ENCODE measurements at regions not wholly inside any gene's neighbourhood (a gene's known extent, or its start where the extent isn't known, plus 50 kb on each side); places are given as distances from the start of the nearest gene placed in this dataset.
A peak's percentile ranks its signal among the peaks of the same experiment; 100 is the strongest.

DNA sequence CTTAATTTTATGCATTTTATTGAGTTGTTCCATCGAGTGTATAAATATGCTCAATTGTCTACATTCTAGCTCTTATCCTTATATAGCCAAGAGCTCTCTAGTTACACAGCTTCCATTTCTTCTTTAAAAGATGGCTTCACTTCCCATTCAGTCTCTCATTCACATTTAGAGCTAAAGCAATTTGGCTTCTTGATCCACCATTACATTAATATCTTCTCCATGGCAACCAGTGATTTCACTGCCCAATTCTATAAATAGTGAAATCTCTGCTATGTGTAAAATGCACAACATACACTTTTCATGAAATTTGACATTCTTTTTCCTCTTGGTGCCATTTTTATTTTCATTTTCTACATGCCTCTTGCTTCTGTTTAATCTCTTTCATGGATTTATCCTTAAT, 696.9 kb upstream of the ATXN8OS start:
- no peak for FAIRE-seq

DNA sequence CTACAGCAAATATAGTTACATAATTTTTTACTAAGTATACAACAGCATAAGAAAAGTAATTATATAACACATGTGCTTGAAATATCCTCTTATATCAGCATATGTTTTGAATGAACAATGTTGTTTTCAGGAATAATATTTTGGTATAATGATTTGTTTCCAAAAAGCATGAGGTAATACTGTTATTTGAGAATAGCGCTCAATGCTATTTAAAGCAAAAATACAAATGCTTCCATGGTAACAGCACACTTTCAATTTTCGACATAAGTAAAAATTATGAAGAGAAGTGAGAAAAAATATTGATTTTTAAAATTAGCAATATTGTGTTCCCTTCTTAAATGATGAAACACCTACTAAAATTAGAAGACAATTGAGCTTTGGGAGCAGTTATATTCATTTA, 715.9 kb upstream of the ATXN8OS start:
- FAIRE-seq, result no peak

GRCh38 chr13:69389899-69390298, 717.7 kb upstream of the ATXN8OS start:
- FAIRE-seq, result no peak

DNA sequence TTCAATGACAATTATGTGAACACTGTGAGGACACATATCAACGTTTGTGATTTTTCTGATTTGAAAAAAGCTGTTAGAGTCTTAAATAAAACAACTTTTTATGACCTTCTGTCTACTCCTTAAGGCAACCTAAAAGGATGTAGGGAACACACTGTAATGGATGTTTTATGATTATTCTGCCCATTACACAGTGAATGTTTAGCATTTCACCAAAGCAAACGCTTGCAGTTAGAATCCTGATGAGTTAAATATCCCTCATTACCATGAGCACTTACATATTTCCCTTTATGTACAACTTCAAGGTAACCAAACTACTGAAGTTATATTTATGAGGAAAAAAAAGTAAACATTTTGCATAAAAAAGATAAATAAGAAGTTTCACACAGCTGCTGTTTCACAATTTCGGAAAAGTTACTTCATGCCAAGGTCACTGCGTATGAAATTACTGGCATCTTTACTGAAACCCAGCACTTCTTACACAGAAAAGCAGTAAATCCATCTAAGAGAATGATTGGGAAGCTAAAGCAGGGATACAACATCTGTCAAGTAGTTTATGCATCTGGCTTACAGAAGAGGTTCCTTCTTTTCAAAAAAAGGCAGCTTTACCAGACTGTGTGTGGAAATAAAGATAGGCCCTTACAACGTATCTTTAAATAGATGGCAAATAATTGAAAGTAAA, 733.7 kb upstream of the ATXN8OS start:
- FAIRE-seq, result no peak

DNA sequence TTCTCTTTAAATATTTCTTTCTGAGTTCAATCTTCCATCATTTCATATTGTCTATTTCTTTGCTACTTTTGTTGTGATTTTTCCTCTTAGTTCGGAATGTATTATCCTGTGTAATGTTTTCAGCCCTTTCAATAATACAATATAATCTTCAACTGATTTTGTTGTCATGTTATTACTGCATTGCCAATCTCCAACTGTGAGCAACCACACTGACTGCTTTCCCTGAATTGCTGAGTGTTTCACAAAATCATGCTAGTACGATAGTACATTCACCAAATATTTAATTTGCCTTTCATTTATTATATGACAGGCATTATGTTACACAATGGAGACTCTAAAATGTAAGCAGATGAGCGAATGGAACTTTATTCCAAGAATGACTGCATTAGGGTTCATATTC, 744.3 kb upstream of the ATXN8OS start:
- no peak for FAIRE-seq

- no peak for FAIRE-seq
Observed at GRCh38 chr13:69331245-69331644, 776.4 kb upstream of the ATXN8OS start.

GRCh38 chr13:69324090-69324886, 783.3 kb upstream of the ATXN8OS start:
- peak; percentile 55 for FAIRE-seq

GRCh38 chr13:69319656-69320055, 788.0 kb upstream of the ATXN8OS start:
- no peak for FAIRE-seq

DNA sequence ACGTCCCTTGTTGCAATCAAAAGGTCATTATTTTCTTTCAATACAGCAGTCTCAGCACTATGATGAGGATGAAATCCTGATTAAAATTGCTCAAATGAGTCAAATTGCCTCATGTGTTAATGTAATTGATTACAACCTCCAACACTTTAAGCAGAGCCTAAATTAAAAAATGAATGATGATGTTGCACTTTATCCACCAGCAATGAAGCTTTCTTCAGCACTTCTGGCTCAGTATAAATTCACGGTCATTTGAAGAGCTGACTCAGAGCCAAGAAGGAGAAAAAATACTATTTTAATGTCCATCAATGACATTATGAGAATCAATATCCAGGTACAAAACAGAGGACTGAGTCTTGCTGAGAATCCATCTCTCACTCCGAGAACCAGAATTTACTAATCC, 792.6 kb upstream of the ATXN8OS start:
- FAIRE-seq, result no peak

DNA sequence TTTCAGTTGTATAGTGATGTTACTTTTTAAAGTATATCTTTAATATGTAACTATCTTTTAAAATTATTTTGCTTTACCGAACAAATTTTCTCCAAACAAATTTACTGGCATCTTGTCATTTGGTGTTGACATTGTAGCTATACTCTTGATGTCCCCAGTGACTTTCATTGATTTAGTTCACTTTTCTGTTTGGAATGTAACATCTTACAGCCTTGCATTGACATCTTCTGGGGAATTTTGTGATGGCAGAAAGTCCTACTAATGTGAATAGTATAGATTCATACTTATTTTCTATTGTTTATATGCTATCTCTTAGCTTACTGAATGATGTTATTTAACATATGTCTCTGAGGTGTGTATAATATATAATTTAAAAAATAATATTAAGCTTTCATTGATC, 800.9 kb upstream of the ATXN8OS start:
- FAIRE-seq, result no peak

DNA sequence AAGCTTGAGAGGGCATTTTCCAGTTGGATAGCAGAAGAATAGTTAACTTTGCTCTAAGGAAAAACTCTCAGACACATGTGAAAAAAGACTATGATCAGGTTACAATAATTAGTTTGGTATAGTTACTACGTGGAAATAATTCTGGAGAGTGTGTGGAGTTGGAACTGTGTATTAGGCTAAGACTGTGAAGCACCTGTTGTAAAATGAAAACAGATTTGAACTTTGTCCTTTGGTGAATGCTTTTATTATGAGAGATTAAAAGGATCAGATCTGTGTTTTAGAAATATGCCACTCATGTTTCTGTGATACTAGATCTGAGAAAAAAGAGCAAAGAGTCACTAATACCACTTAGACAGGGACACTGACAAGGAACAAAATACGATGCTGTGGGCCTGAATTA, 807.5 kb upstream of the ATXN8OS start:
- FAIRE-seq, result no peak

- no peak for FAIRE-seq
Observed at GRCh38 chr13:69296130-69296529, 811.5 kb upstream of the ATXN8OS start.

- no peak for FAIRE-seq
Observed at GRCh38 chr13:69292789-69293425, 814.7 kb upstream of the ATXN8OS start.

DNA sequence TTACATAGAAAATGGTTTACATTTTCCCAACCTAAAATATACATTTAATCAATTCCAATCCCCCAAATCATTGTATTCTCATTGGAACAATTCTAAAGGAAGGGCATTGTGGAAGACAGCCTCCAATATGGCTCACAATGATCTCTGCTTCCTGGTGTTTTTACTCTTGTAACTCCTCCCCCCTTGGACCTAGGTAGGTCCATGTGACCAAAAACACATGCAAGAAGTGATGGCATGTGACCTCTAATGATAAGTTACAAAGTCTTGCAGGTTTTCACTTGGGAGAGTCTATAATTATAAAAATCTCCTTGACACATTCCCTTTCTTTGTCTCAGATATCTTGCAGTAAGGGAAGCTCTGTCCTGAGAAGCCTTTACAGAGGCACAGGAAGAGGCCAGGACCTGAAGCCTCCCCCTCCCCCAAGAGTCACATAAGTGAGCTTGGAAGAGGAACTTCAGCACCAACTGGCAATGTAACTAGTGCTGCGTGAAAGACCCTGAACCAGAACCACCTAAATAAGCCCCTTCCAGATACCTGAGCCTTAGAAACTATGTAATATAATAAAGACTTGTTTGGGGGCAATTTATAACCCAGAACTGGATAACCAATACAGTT, 816.2 kb upstream of the ATXN8OS start:
- FAIRE-seq, result no peak

DNA sequence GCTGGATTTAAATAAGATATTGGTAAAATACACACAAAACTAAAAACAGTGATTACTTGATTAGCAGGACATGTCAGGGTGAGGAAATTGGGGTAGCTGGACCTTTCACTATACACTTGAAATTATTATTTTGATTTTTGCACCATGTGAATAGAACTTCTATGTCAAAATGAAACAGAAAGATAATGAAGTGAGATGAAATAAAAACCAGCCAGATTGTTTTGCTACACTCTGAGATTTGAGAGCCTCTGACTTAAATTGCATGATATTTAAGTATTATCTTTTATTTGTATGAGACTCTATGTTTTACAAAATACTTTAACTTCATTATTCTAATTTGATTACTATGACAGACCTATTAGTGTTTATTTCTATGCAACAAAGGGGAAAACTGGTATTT, 819.6 kb upstream of the ATXN8OS start:
- FAIRE-seq, result no peak

DNA sequence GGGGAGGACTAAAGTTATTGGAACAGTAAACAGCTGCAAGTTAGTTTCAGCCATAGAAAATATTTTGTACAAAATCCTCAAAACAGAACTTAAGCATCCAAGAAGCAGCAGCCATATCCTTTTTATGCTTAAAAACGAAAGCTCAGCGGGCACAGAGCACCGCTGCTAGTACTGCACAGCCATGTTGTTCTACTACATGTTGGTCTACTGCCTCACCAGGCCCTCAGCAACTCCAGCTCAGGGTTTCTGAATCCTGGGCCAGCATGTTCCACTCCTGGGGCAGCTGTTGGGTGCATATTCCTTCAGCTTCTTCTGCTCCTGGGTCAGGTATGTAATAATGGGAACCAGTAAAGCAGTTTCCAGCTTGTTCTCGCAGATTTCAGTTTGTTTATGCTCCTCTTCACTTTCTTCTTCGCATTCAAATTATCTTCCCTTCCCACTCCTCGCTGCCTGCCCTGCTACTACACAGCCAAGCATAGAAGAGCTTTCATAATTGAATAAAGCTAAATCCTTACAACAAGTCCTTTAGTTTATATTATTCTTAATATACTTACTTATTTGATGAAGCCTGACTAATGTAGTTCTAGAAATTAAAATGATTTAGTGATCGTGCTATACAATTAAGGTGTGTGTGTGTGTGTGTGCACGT, 820.5 kb upstream of the ATXN8OS start:
- no peak for FAIRE-seq

DNA sequence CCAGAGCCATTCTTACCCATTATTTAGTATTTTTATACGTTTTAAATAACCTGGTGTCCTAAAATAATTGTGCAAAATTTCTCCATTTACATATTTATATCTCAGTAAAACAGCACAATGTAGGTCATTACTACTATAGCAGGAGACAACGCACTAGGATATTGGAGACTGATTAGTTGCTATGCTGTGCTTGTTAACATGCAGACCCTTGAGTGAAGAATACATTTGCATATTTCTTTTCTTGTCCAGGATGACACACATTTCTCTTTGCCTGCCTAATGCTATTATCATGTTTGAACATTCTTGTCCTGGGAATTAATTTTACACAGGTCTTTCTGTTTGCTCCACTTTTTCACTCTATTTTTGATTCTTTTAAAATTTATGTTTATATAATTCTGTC, 823.8 kb upstream of the ATXN8OS start:
- no peak for FAIRE-seq

GRCh38 chr13:69283301-69283700, 824.3 kb upstream of the ATXN8OS start:
- FAIRE-seq, result no peak

GRCh38 chr13:69280399-69280798, 827.2 kb upstream of the ATXN8OS start:
- FAIRE-seq, result no peak

DNA sequence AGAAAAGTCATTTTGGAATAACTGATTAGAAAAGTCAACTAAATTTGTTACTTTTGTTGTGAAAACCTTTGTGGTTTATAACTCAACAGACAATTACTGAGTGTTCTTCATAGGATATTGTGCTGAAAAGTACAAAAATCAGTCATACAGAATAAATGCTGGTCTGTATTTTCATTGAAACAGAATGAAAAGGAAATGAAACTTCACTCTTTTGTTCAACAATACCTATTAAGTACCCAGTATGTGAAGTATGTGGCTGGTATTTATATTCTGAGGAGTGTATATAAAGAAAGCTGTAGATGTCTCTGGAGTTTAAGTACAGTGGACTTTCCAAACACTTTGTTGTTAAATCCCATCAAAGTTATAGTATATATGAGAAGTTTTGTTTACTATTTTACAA, 828.4 kb upstream of the ATXN8OS start:
- FAIRE-seq, result no peak

DNA sequence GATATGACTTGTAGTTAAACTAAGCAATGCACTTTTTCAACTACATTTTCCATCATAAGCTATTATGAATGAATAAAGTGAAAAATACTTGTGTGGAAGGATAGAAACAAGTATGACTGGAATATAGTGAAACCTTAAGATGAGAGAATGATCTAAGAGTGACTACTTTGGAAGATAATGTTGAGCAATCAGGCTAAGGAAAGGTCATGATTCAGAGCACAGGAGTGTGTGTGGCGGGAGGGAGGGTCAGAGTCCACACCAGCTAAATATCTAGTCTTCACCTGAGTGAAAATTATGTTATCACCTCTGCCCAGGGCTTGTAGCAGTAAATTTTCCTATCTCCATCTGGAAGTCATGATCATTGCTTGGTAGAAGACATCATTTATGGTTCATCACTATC, 833.4 kb upstream of the ATXN8OS start:
- FAIRE-seq, result no peak

DNA sequence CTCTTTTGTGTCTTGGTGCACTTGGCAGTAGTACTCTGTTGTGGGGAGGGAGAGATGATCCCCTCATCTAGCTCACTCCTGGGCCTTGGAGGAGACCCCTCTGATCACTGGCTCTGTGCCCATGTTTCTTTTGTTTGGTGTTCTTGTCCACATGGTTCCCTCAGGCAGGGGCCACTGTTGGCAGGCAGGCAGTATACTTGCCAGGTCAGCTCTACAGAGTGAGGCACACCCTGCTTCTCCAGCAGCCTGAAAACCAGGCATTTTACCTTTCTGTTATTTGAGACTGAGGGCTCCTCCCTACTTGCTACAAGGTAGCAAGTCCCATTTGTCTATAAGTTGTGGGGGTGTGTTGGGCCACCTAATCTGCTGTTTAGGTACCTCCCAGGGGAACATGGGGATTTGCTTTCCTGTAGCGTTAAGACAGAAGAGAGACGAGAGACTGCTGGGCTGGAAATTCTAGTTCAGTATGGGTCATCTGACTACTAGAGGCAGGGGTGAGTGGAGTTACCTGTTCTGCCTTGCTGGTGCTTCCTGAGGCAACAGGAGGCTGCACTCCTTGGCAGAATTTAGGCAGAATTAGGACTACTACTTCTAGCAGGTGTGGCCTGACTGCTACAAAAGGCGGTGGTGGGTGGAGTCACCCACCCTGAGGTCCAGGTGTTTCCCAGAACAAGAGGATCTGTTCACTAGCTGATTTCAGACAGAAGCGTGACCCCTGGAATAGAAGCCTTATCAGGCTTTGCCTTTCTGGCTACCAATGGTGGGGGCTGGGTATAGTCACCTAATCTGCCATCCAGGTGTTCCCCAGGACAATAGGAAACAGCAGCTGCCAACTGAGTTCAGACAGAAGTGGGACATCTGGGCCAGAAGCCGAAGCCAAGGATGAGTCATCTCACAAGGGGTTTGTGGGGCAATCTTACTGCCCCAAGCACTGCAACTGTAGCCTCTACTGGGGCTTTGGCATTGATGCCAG, 843.0 kb upstream of the ATXN8OS start:
- no peak for FAIRE-seq
